ENCODE measurements at regions not wholly inside any gene's neighbourhood (a gene's known extent, or its start where the extent isn't known, plus 50 kb on each side); places are given as distances from the start of the nearest gene placed in this dataset.

- no peak for TF ChIP-seq EZH2phosphoT487 (IDR thresholded peaks at IDR 0.05; ENCODE audit: borderline replicate concordance)
- TF ChIP-seq CTCF (conservative IDR thresholded peaks at IDR 0.05; ENCODE audit: low read length) = peak; percentile 45
- Histone ChIP-seq H3K9me3 (ENCODE audit: insufficient read depth, low read depth, low read length) (no peaks in the 10 kb centered on the region), H4K20me1 (ENCODE audit: insufficient read depth, low read length, poor library complexity, severe bottlenecking) (no peaks in the 10 kb centered on the region), H3K4me1 (ENCODE audit: insufficient read depth, low read length, poor library complexity, severe bottlenecking) (no peaks in the 10 kb centered on the region), H3K79me2 (ENCODE audit: insufficient read depth, low read length) (no peaks in the 10 kb centered on the region), H3K36me3 (ENCODE audit: insufficient read depth, low read length) (no peaks in the 10 kb centered on the region), H3K27me3 (ENCODE audit: insufficient read depth, low read length, poor library complexity, severe bottlenecking) (no peaks in the 10 kb centered on the region), H3K9me2 (replicated peaks; ENCODE audit: low read depth, low read length) (no peaks in the 10 kb centered on the region), H3F3A (ENCODE audit: low read depth) (no peaks in the 10 kb centered on the region), H3K4me3 (ENCODE audit: low read length, poor library complexity, severe bottlenecking) (no peak overlapping the region), H3K9ac (ENCODE audit: low read depth, low read length, poor library complexity, severe bottlenecking) (no peak overlapping the region), H2AFZ (ENCODE audit: low read length) (no peak overlapping the region), H3K4me2 (ENCODE audit: low read depth, low read length, poor library complexity, severe bottlenecking) (no peak overlapping the region)
Observed at GRCh38 chr15:98568382-98569017, 79.8 kb upstream of the IGF1R start.

GRCh38 chr15:98570119-98570518 lies 78.2 kb upstream of the IGF1R start:
- Histone ChIP-seq H3K4me2 (ENCODE audit: low read depth, low read length, poor library complexity, severe bottlenecking) (no peak overlapping the region), H3K9ac (ENCODE audit: low read depth, low read length, poor library complexity, severe bottlenecking) (no peak overlapping the region), H3K36me3 (ENCODE audit: insufficient read depth, low read length) (no peaks in the 10 kb centered on the region), H3K79me2 (ENCODE audit: insufficient read depth, low read length) (no peaks in the 10 kb centered on the region), H3K9me3 (ENCODE audit: insufficient read depth, low read depth, low read length) (no peaks in the 10 kb centered on the region), H3K4me3 (ENCODE audit: low read length, poor library complexity, severe bottlenecking) (no peak overlapping the region), H3K9me2 (replicated peaks; ENCODE audit: low read depth, low read length) (no peaks in the 10 kb centered on the region), H3F3A (ENCODE audit: low read depth) (no peaks in the 10 kb centered on the region), H3K4me1 (ENCODE audit: insufficient read depth, low read length, poor library complexity, severe bottlenecking) (no peaks in the 10 kb centered on the region), H2AFZ (ENCODE audit: low read length) (no peak overlapping the region), H3K27me3 (ENCODE audit: insufficient read depth, low read length, poor library complexity, severe bottlenecking) (no peaks in the 10 kb centered on the region), H4K20me1 (ENCODE audit: insufficient read depth, low read length, poor library complexity, severe bottlenecking) (no peaks in the 10 kb centered on the region)
- TF ChIP-seq EZH2phosphoT487 (IDR thresholded peaks at IDR 0.05; ENCODE audit: borderline replicate concordance) (no peak), CTCF (conservative IDR thresholded peaks at IDR 0.05; ENCODE audit: low read length) (no peak)

GRCh38 chr15:98580572-98580971 lies 67.8 kb upstream of the IGF1R start:
- Histone ChIP-seq H2AFZ (ENCODE audit: low read length) (no peak overlapping the region), H3K4me2 (ENCODE audit: low read depth, low read length, poor library complexity, severe bottlenecking) (no peak overlapping the region), H3K9me3 (ENCODE audit: insufficient read depth, low read depth, low read length) (no peaks in the 10 kb centered on the region), H4K20me1 (ENCODE audit: insufficient read depth, low read length, poor library complexity, severe bottlenecking) (no peaks in the 10 kb centered on the region), H3K4me3 (ENCODE audit: low read length, poor library complexity, severe bottlenecking) (no peak overlapping the region), H3K27me3 (ENCODE audit: insufficient read depth, low read length, poor library complexity, severe bottlenecking) (peaks cover 24% of the 10 kb centered on the region), H3K4me1 (ENCODE audit: insufficient read depth, low read length, poor library complexity, severe bottlenecking) (no peaks in the 10 kb centered on the region), H3K79me2 (ENCODE audit: insufficient read depth, low read length) (no peaks in the 10 kb centered on the region), H3F3A (ENCODE audit: low read depth) (no peaks in the 10 kb centered on the region), H3K9ac (ENCODE audit: low read depth, low read length, poor library complexity, severe bottlenecking) (no peak overlapping the region), H3K36me3 (ENCODE audit: insufficient read depth, low read length) (no peaks in the 10 kb centered on the region), H3K9me2 (replicated peaks; ENCODE audit: low read depth, low read length) (no peaks in the 10 kb centered on the region)
- TF ChIP-seq EZH2phosphoT487 (IDR thresholded peaks at IDR 0.05; ENCODE audit: borderline replicate concordance) (no peak), CTCF (conservative IDR thresholded peaks at IDR 0.05; ENCODE audit: low read length) (no peak)

Measured in Loucy (cell line).